K562 (cell line): ENCODE measurements at regions not wholly inside any gene's neighbourhood (a gene's known extent, or its start where the extent isn't known, plus 50 kb on each side); places are given as distances from the start of the nearest gene placed in this dataset.

Experiments
- ARHGAP35 ChIP-seq: fragments of 450-650 bp; IDR thresholded peaks from 2 replicates; pipeline ENCODE4 v1.6.1; 2018; ENCODE audit not compliant: partially characterized antibody
- CC2D1A ChIP-seq: fragments of 450-650 bp; IDR thresholded peaks from 2 replicates; pipeline ENCODE4 v1.6.1; 2017; ENCODE audit warnings: mild to moderate bottlenecking
- CREB3L1 ChIP-seq: fragments of 450-650 bp; IDR thresholded peaks from 2 replicates; pipeline ENCODE4 v1.6.1; 2014; ENCODE audit warnings: low read depth, mild to moderate bottlenecking, moderate library complexity, borderline replicate concordance
- FIP1L1 ChIP-seq: fragments of 200-400 bp; formaldehyde crosslinking; IDR thresholded peaks from 2 replicates; pipeline ENCODE4 v1.6.1; 2018; ENCODE audit warnings: mild to moderate bottlenecking, low read depth, low read length; ENCODE audit not compliant: poor library complexity, severe bottlenecking
- HEY1 ChIP-seq: fragments of 250-450 bp; sonication (Bioruptor Pico); IDR thresholded peaks from 2 replicates; pipeline ENCODE4 v1.5.0; 2020; ENCODE audit warnings: mild to moderate bottlenecking, moderate library complexity, borderline replicate concordance
- JUN ChIP-seq, 2 experiments: sonication (generic) in 1 of 2; formaldehyde crosslinking in 1 of 2; IDR thresholded peaks; 2 replicates each; pipeline versions ENCODE4 v1.6.1 to v1.8.0; 2012 to 2022; ENCODE audit warnings: borderline replicate concordance in 2 of 2, mild to moderate bottlenecking in 2 of 2, improper control_type of control experiment in 1 of 2, low read depth in 1 of 2, low read length in 1 of 2, missing genetic modification reagents in 1 of 2
- KDM2B ChIP-seq: fragments of 250-450 bp; sonication (Bioruptor Pico); IDR thresholded peaks from 2 replicates; pipeline ENCODE4 v1.8.0; 2021; ENCODE audit warnings: mild to moderate bottlenecking, moderate library complexity
- KLF16 ChIP-seq: IDR thresholded peaks from 2 replicates; pipeline ENCODE4 v1.6.1; 2016; ENCODE audit warnings: antibody characterized with exemption
- MAFK ChIP-seq: IDR thresholded peaks from 2 replicates; pipeline ENCODE4 v1.6.1; 2011; ENCODE audit warnings: low read length, improper control_type of control experiment
- MTA2 ChIP-seq: fragments of 450-650 bp; IDR thresholded peaks from 2 replicates; pipeline ENCODE4 v1.6.1; 2016; ENCODE audit warnings: low read depth
- MYC ChIP-seq, 2 experiments: fragments of 250-450 bp in 1 of 2; sonication (Bioruptor Pico) in 1 of 2; IDR thresholded peaks; 2 replicates each; pipeline versions ENCODE4 v1.5.1 to v1.6.1; 2012 to 2021; ENCODE audit warnings: low read depth in 2 of 2, borderline replicate concordance in 1 of 2, improper control_type of control experiment in 1 of 2, low read length in 1 of 2, mild to moderate bottlenecking in 1 of 2, moderate library complexity in 1 of 2
- NFIX ChIP-seq: fragments of 250-450 bp; sonication (Bioruptor Pico); IDR thresholded peaks from 2 replicates; pipeline ENCODE4 v1.4.0; 2020; ENCODE audit warnings: low read depth, mild to moderate bottlenecking, moderate library complexity
- RCOR1 ChIP-seq, 2 experiments: IDR thresholded peaks; 2 replicates each; pipeline ENCODE4 v1.6.1; 2012; ENCODE audit warnings: low read depth in 2 of 2, low read length in 2 of 2, borderline replicate concordance in 1 of 2, improper control_type of control experiment in 1 of 2
- SMARCC2 ChIP-seq: fragments of 450-650 bp; IDR thresholded peaks from 2 replicates; pipeline ENCODE4 v1.6.1; 2017; ENCODE audit warnings: antibody characterized with exemption, moderate library complexity, mild to moderate bottlenecking, low read depth
- SRF ChIP-seq, 2 experiments: fragments of 250-450, 450-650 bp in 1 of 2; sonication (Bioruptor Pico) in 1 of 2; sonication (generic) in 1 of 2; formaldehyde crosslinking; IDR thresholded peaks; 2 replicates each; pipeline versions ENCODE4 v1.5.0 to v1.5.1; 2020 to 2022; ENCODE audit warnings: mild to moderate bottlenecking in 1 of 2, missing genetic modification reagents in 1 of 2
- STAT5A ChIP-seq: IDR thresholded peaks from 2 replicates; pipeline ENCODE4 v1.6.1; 2012; ENCODE audit warnings: low read length, inconsistent platforms, borderline replicate concordance
- TBP ChIP-seq: optimal IDR thresholded peaks from 2 replicates; pipeline ENCODE3; 2011; ENCODE audit warnings: low read depth, low read length, improper control_type of control experiment
- ZBTB12 ChIP-seq: fragments of 250-450 bp; sonication (Bioruptor Pico); IDR thresholded peaks from 2 replicates; pipeline ENCODE4 v1.4.0; 2020
- ZNF121 ChIP-seq: sonication (generic); formaldehyde crosslinking; conservative IDR thresholded peaks from 2 replicates; pipeline ENCODE4 v1.8.0; 2022; ENCODE audit warnings: missing genetic modification reagents
- ZNF197 ChIP-seq: fragments of 200-800 bp; sonication (Bioruptor generic); IDR thresholded peaks from 2 replicates; pipeline ENCODE4 v1.6.1; 2016; ENCODE audit warnings: low read depth, missing genetic modification characterization, missing compliant biosample characterization
- ZNF586 ChIP-seq: fragments of 450-650 bp; formaldehyde crosslinking; conservative IDR thresholded peaks from 2 replicates; pipeline ENCODE4 v1.4.0; 2020; ENCODE audit warnings: mild to moderate bottlenecking, moderate library complexity
- ZNF79 ChIP-seq: fragments of 250-450 bp; sonication (Bioruptor Pico); IDR thresholded peaks from 2 replicates; pipeline ENCODE4 v1.4.0; 2020; ENCODE audit warnings: low read depth, mild to moderate bottlenecking, moderate library complexity

- TF ChIP-seq CREB3L1 (no peak), SRF (CRISPR knock-in tag; IDR thresholded peaks at IDR 0.05) (0 out of 4 replicates have a peak, but pooled peaks of 1 of the 2 experiments have one; percentile 25), MTA2 (no peak), ZNF121 (CRISPR knock-in tag) (no peak), ZNF586 (CRISPR knock-in tag) (no peak), RCOR1 (IDR thresholded peaks at IDR 0.05; ENCODE audit: borderline replicate concordance in 1 of 2, low read depth in 2 of 2, low read length in 2 of 2) (peak in 1 of 2 experiments; percentile 75; a peak in 1 of 4 replicates), NFIX (CRISPR knock-in tag) (no peak), MYC (IDR thresholded peaks at IDR 0.05; ENCODE audit: low read depth, low read length) (peak; percentile 56), MYC (CRISPR knock-in tag; IDR thresholded peaks at IDR 0.05; ENCODE audit: borderline replicate concordance, low read depth) (no peak), TBP (no peak), FIP1L1 (no peak), JUN (IDR thresholded peaks at IDR 0.05; ENCODE audit: borderline replicate concordance, low read depth, low read length) (peak; percentile 98), JUN (CRISPR knock-in tag; IDR thresholded peaks at IDR 0.05; ENCODE audit: borderline replicate concordance) (no peak), ARHGAP35 (no peak), HEY1 (no peak), ZNF197 (CRISPR knock-in tag) (no peak), MAFK (peak; percentile 78), CC2D1A (peak; percentile 42; the same call in 1 of the 2 replicates), KLF16 (no peak), ZNF79 (CRISPR knock-in tag) (no peak), ZBTB12 (no peak), KDM2B (no peak), STAT5A (no peak), SMARCC2 (peak; percentile 91)
These were observed 190.2 kb upstream of the CNOT2 start (continued) for GRCh38 chr12:70052931-70053497.
